Femur (tissue), 1 donor: ENCODE measurements at regions not wholly inside any gene's neighbourhood (a gene's known extent, or its start where the extent isn't known, plus 50 kb on each side); places are given as distances from the start of the nearest gene placed in this dataset.
"Not testable (repeated sequence)": the region's sequence is repeated elsewhere in the genome, so short reads cannot be mapped to it uniquely, and the experiment has no call there.

Experiments
- DNase-seq: peaks from one replicate; pipeline ENCODE4 v3.0.0-alpha.2; 2017

DNA sequence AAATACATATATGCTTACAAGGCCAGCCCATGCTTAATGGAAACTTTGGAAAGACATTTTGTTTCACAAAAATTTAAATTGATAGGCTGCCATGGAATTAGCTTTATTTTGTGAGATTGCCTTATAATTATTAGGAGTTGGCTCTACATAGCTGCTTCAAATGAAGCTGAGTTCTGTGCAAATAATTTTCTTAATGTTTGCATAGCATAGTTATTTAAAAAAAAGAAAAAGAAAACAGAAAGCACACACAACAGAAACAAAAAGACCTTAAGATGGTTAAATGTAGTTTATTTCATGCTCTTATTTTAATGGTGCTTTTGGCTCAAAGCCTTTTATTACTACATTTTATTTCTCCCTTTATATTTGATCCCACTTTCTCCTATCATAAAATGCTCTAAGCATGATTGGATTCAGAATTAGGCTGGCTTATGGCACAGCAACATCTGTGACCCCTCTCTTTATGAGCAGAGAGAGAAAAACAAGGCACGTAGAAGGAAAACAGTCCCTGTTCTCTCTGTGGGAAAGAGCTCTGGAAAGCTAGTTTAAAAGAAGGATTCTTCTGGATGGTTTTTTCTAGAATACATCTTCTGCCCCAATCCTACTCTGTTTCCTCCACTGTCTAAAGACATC, 530.5 kb downstream of the NTRK2 start:
- no peak for DNase-seq

DNA sequence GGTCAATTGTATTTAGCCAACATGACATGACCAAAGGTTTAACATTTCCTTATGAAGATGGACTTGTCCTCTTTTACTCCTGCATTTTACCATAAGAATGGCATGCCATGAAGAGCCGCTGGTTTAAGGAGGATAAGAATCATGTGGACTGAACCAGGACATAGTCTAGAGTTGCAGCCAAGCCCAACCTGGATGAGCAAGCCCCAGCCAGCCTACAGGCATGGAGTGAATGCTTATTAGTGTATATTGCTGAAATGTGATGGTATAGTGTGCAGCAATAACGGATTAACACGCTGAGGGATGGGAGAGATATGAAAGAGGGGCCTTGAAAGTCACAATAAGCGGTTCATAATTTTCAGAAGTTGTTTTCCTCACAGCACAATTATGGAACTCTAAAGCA, 523.2 kb downstream of the NTRK2 start:
- no peak for DNase-seq

GRCh38 chr9:85186218-85186585, 516.7 kb downstream of the NTRK2 start:
- DNase-seq = no peak

GRCh38 chr9:85185486-85186217, 516.1 kb downstream of the NTRK2 start:
- no peak for DNase-seq

DNA sequence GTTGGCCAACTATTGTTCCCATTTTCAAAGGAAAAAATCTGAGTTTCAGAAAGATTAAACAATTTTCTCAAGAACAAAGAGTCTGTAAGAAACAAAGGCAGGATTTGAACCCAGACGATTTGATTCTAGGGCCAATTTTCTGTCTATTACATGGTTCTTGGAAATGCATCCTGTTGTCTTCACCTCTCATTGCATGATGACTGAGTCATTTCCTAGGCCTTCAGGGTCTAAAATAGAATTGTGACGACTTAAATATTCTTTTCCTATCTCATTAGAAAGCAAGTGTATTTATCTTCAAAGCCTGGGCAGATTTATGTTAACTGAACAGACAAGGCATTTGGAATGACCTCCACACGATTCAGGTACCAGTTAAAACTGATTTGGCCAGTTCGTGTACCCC, 512.9 kb downstream of the NTRK2 start:
- no peak for DNase-seq

- DNase-seq = no peak
Measured at GRCh38 chr9:85178474-85178873, 508.9 kb downstream of the NTRK2 start.

GRCh38 chr9:85173967-85174366, 504.4 kb downstream of the NTRK2 start:
- no peak for DNase-seq

DNA sequence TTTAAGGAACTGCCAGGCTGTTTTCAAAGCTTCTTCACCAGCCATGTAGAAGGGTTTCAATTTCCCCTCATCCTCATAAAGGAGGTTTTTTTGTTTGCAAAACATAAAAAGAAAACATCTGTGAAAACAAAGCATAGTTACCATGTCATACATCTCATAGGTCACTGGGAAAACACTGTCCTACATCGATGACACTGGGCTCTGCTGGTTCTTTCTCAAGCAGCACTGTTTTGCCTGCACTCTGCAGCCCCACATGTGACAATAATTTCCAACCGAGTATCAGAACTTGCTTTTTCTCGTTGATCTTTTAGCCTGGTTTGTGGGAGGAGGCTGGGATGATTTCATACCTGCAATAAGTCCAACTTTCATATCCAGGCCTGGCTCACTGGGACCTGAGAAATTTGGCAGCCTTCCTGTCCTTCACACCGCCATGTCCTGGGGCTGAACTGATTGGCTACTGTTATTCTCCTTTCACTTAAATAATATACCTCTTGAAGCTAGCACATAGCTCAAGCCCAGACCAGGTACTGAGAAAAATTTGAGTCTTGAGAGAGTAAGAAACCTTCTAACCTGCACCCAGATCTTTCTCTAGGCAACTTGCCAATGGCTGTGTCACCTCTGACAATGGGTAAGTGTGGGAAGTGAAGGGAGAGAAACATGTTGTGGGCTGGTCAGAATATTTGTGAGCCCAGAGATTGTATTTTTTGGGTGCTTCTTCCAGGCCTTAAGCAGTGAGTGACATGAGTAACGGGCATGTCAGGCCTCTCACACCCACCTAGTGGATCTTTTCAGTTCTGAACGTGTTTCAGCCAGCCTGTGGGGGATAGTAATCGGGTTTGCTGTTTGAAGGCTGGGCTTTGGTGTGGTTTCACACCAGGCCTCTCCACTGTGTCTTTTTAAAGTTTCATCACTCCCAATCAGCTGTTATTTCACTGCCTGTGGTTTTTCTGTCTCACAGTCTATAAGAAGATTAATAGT, 502.8 kb downstream of the NTRK2 start:
- DNase-seq = peak; percentile 56

DNA sequence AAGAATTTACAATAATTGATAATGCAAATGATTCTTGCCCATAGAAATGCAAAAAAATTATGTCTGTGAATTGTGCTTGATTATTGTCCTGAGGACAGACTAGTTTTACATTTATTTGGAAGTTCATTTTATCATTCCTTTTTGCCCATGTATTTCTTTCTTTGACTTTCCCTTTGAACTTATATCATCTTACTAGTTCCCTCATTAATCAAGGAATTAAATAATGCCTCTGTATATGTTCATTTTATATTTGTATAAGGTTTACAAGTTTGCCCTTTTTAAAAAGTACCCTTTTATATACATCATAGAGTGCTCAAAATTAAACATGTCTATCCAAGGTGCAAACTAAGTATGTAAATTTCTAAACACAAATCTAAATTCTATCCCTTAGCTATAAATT, 501.6 kb downstream of the NTRK2 start:
- no peak for DNase-seq

DNA sequence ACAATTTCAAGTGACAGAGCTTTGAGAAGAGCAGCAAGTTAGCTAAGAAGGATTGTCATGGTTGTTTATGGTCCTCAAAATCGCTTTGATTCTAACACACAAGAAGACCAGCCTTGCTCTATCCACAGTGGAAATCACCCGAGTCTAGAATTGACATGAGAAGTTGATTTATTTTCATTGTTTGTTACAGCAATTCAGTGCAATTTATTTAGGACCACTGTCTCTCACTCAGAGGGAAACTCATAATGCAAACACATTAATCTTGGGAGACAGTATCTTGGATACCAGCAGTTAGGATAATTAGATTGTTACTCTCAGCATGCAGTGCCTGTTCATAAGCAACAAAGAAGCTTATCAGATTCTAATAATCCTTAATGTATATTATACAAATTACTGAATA, 498.9 kb downstream of the NTRK2 start:
- no peak for DNase-seq

DNA sequence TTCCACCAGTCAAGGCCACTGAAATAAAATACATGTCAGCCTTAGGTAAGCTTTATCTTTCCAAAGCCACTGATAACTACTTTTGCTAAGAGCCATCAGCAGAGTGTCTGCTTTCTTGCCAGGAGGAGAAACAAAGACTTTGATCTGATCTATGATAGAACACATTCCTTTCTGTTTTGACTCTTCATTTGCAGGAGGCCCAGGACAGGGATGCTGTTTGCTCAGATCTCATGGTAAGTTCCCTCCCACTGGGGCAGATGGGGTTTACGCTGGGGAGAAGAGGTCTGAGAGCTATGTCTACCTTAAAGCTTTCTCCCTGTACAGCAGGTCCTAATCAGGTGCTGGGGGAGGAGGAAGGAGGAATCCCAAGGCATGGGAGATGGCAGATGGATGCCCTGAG, 497.6 kb downstream of the NTRK2 start:
- DNase-seq = no peak

GRCh38 chr9:85163825-85164224, 494.3 kb downstream of the NTRK2 start:
- no peak for DNase-seq

DNA sequence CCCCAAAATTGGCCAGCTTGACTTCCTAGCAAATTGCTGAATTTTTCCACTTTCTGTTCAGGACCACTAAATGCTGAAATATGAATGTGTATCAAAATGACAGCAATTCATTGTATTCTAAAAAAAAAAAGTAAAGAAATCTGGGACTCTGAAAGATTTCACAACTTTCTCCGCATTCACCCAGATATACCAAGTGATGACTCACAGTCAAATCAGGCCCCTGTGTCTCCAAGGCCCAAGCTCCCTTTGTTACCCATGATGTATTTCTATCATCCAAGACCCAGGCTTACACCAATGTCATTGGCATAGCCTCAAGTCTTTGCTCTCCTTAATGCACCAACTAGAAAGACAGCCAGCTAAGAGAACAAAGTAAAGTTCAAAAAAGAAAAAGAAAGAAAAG, 493.9 kb downstream of the NTRK2 start:
- no peak for DNase-seq

DNA sequence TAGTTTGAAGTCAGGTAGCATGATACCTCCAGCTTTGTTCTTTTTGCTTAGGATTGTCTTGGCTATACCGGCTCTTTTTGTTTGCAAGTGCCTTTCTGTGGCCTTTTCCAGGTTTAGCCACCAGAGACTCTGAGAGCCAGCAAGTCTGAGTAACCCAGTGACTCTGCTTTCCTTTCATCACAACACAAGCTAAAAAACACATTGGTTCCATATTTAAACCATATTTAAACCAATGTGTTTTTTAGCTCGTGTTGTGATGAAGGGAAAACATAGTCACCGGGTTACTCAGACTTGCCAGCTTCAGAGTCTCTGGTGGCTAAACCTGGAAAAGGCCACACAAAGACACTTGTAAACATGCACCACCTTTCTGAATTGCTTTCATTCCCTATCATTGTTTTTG, 493.3 kb downstream of the NTRK2 start:
- DNase-seq = no peak

DNA sequence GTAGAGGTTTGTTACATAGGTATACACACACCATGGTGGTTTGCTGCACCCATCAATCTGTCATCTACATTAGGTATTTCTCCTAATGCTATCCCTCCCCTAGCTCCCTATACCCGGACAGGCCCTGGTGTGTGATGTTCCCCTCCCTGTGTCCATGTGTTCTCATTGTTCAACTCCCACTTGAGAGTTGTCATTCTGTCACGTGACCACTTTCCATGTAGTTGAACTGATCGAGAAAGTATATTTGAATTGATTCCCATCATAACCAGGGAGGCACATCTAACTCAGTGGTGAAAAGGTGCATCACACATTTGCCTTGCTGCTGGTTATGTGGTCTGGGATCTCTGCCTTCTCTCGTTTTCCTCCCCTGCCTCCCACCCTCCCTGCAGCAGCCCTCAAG, 491.4 kb downstream of the NTRK2 start:
- not testable (repeated sequence) for DNase-seq

DNA sequence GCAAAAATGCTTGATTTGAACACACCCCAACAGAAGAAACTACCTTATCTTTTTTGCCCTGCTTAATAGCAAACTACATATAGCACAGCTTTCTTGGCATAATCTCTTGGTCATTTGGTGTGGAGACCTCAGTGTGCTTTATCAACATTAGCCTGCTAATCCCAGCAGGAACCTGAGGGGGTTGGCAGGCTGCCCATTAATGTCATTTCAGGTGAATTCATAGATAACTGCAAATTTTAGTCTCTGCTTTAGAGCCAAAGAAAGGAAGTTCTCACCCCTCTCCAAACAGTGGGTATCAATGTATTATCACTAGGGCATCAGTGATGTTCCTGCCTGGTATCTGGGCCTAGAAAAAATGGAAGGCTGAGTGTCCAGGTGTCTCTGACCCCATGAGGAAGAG, 489.0 kb downstream of the NTRK2 start:
- no peak for DNase-seq

DNA sequence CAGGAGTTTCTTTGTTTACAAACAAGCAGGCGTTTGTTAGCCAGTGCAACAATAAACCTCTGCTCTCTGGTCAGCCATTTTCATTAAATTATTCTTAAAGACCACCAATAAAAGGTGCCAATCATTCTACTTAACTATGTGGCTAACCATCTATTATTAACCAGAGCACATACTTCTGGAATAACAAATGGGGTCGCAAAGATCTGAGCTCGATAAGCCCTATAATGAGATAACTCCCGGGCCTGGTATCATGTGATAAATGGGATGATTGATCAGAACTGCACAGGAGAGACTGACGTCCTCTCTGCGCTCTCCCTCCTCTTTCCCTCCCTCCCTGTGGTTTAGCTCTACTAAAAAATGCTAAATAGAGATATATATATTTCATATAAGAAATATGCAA, 488.2 kb downstream of the NTRK2 start:
- DNase-seq = no peak

DNA sequence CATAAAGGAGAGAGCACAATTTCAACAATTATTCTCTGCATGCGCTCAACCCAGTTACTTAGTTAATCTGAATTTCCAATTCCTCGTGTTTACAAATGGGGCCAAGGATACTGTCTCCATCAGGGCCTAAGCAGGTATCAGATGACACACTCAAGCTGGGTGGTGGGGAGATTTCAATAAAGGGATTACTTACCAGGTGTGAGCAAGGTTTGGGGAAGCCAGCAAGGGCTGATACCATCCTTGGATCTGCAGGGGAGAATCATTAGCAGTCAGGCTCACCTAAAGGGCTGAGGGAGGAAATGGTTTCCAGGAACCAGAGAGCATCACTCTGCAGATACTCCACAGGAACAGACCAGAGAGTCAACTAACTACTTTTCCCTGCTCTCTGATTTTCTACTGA, 487.1 kb downstream of the NTRK2 start:
- DNase-seq = no peak

DNA sequence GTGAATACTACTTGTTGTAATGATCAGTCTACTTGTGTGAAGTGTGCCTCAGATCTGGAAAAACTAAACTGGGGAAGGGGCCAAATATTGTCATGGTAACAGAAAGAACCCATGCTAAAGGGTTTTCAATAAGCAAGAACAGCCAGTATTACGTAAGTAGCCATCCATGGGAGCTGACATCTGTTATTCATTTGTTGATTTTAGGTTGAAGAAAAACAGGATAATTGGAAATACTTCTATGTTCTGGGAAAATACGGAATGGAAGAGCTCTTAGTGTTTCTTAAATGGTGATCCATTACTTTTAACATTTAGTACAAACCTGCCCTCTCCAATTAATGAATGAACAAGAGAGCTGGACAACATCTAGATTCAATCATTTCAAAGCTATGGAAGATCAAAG, 485.8 kb downstream of the NTRK2 start:
- DNase-seq = no peak

DNA sequence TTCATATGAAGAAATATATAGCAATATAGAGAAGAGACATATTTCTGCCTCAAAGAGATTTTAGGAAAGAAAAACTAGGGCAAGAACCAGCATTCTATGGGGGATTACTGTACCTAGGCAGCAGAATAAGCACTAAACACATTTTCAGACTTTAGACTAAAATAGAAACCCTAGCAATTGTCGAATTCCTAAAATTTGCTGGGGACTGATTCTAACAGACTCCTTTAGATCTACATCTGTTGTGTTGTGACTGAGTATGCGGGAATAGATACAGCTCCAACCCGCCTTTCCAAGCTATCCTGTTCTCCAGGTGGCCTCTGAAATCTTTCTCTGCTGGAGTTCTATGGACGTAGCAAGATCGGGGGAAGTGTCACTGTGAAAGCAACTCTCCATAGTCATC, 482.2 kb downstream of the NTRK2 start:
- no peak for DNase-seq

DNA sequence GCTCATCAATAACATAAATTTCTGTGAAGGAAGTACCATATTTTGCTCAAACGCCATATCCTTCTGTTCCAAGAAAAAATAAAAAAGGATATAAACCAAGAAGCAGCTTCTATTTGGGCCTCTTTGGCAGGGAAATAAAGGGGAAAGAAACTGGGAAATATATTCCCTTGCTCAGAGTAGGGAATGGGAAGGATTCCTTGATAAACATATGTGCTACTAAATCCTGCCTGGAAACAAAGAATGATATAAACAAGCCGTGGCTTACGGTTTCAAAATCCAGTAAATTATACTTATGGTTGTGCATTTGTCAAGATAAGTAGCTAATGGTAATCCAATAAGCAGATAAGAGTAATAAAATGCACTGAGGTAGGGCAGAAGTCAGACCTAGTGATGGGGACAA, 481.6 kb downstream of the NTRK2 start:
- DNase-seq = no peak

DNA sequence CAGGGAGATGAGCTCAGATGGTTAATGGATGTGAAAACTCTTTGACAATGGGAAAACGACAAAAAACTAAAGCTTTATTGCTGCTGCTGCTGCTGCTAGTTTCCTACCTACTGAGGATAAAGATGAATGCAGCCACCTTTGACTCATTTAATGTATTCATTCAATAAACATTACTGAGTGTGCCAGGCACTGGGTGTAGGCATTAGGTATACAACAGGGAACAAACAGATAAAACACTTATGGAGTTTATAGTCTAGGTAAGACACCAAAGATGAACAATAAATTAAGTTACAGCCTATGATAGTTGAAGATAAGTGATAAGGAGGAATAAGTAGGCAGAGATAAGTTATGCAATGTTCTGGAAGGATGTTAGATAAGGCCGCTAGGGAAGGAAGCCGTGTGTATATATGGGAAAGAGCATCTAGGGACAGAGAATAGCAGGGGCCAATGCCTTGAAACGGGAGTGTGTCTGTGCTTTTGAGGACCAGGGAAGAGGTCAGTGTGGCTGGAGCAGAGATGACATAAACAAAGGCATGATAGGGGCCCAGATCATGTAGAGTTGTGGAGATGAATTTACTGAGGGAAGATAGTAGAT, 477.6 kb downstream of the NTRK2 start:
- no peak for DNase-seq

GRCh38 chr9:85142968-85143367, 473.4 kb downstream of the NTRK2 start:
- DNase-seq = no peak
